Chondrocyte (in vitro differentiated cells): ENCODE measurements at regions not wholly inside any gene's neighbourhood (a gene's known extent, or its start where the extent isn't known, plus 50 kb on each side); places are given as distances from the start of the nearest gene placed in this dataset.

ENCODE experiments used
- DNase-seq: peaks from one replicate; pipeline ENCODE4 v3.0.0; 2021; ENCODE audit warnings: mixed read lengths, low spot score
- H3K27ac Mint-ChIP-seq: one replicate; pipeline ENCODE4 v1.8.0; 2021; ENCODE audit warnings: mild to moderate bottlenecking, moderate library complexity, mixed read lengths; ENCODE audit not compliant: unreplicated experiment
- H3K27me3 Mint-ChIP-seq: 2 replicates; pipeline ENCODE4 v1.8.0; 2021; ENCODE audit warnings: low read depth, mixed read lengths
- H3K36me3 Mint-ChIP-seq: 2 replicates; pipeline ENCODE4 v1.8.0; 2021; ENCODE audit warnings: low read depth, mixed read lengths
- H3K4me1 Mint-ChIP-seq: 2 replicates; pipeline ENCODE4 v1.8.0; 2021; ENCODE audit warnings: low read depth, mild to moderate bottlenecking, mixed read lengths
- H3K4me3 Mint-ChIP-seq: one replicate; pipeline ENCODE4 v1.8.0; 2021; ENCODE audit warnings: mild to moderate bottlenecking, moderate library complexity, mixed read lengths; ENCODE audit not compliant: unreplicated experiment
- H3K9me3 Mint-ChIP-seq: 2 replicates; pipeline ENCODE4 v1.8.0; 2021; ENCODE audit warnings: low read depth, mixed read lengths
- CTCF ChIP-seq: fragments of 200-600 bp; sonication (generic); IDR thresholded peaks from 2 replicates; pipeline ENCODE4 v1.5.0; 2021; ENCODE audit warnings: antibody characterized with exemption, mild to moderate bottlenecking, moderate library complexity

- no peak for DNase-seq
- Mint-ChIP-seq H3K27me3 (peaks cover 6% of the 10 kb centered on the region), H3K36me3 (no peaks in the 10 kb centered on the region), H3K9me3 (no peaks in the 10 kb centered on the region), H3K27ac (no peak overlapping the region), H3K4me1 (no peaks in the 10 kb centered on the region), H3K4me3 (no peak overlapping the region)
- peak; percentile 34 for TF ChIP-seq CTCF
These were observed 443.8 kb upstream of the MANEA start for GRCh38 chr6:95133578-95133977.

- TF ChIP-seq CTCF = no peak
- Mint-ChIP-seq H3K4me3 (no peak overlapping the region), H3K27me3 (peaks cover 2% of the 10 kb centered on the region), H3K27ac (no peak overlapping the region), H3K4me1 (no peaks in the 10 kb centered on the region), H3K36me3 (no peaks in the 10 kb centered on the region), H3K9me3 (no peaks in the 10 kb centered on the region)
- DNase-seq = no peak
These were observed 442.2 kb upstream of the MANEA start for GRCh38 chr6:95135182-95135581.

- TF ChIP-seq CTCF = no peak
- no peak for DNase-seq
- Mint-ChIP-seq H3K27me3 (peaks cover 11% of the 10 kb centered on the region), H3K4me3 (no peak overlapping the region), H3K9me3 (no peaks in the 10 kb centered on the region), H3K36me3 (no peaks in the 10 kb centered on the region), H3K4me1 (no peaks in the 10 kb centered on the region), H3K27ac (no peak overlapping the region)
These were observed 435.2 kb upstream of the MANEA start for GRCh38 chr6:95142101-95142500.

- Mint-ChIP-seq H3K27me3 (peaks cover 11% of the 10 kb centered on the region), H3K27ac (no peak overlapping the region)
These were observed 434.5 kb upstream of the MANEA start for GRCh38 chr6:95142661-95143335.

GRCh38 chr6:95143408-95144180 lies 433.7 kb upstream of the MANEA start:
- TF ChIP-seq CTCF = no peak
- Mint-ChIP-seq H3K4me3 (no peak overlapping the region), H3K4me1 (no peaks in the 10 kb centered on the region), H3K27ac (no peak overlapping the region), H3K9me3 (no peaks in the 10 kb centered on the region), H3K27me3 (peaks cover 11% of the 10 kb centered on the region), H3K36me3 (no peaks in the 10 kb centered on the region)
- DNase-seq = no peak

More at GRCh38 chr6:95142661-95143335, 434.5 kb upstream of the MANEA start:
- Mint-ChIP-seq H3K4me1 (no peaks in the 10 kb centered on the region), H3K4me3 (no peak overlapping the region), H3K9me3 (no peaks in the 10 kb centered on the region), H3K36me3 (no peaks in the 10 kb centered on the region)
- DNase-seq = no peak
- TF ChIP-seq CTCF = no peak
